HUES48 (cell line): ENCODE measurements at regions not wholly inside any gene's neighbourhood (a gene's known extent, or its start where the extent isn't known, plus 50 kb on each side); places are given as distances from the start of the nearest gene placed in this dataset.

Experiments used
- H3K27ac ChIP-seq: one replicate; pipeline ENCODE4 v1.7.0; 2013; ENCODE audit warnings: low read depth, low read length, inconsistent platforms
- H3K27me3 ChIP-seq: 2 replicates; pipeline ENCODE4 v1.6.1; 2013; ENCODE audit warnings: mild to moderate bottlenecking, low read length; ENCODE audit not compliant: control insufficient read depth, insufficient read depth
- H3K36me3 ChIP-seq: 2 replicates; pipeline ENCODE4 v1.6.1; 2013; ENCODE audit warnings: low read length; ENCODE audit not compliant: control insufficient read depth, insufficient read depth
- H3K4me1 ChIP-seq: 2 replicates; pipeline ENCODE4 v1.6.1; 2013; ENCODE audit warnings: mild to moderate bottlenecking, low read length; ENCODE audit not compliant: control insufficient read depth, insufficient read depth
- H3K4me3 ChIP-seq: 2 replicates; pipeline ENCODE4 v1.5.1; 2013; ENCODE audit warnings: mild to moderate bottlenecking, low read depth, low read length
- H3K9ac ChIP-seq: 2 replicates; pipeline ENCODE4 v1.6.1; 2013; ENCODE audit warnings: mild to moderate bottlenecking, low read depth, low read length, moderate library complexity
- H3K9me3 ChIP-seq: 2 replicates; pipeline ENCODE4 v1.6.1; 2013; ENCODE audit warnings: low read length; ENCODE audit not compliant: control insufficient read depth, insufficient read depth

GRCh38 chr5:5065472-5065871, 74.7 kb upstream of the ADAMTS16 start:
- Histone ChIP-seq H3K9ac (no peak overlapping the region), H3K4me1 (no peaks in the 10 kb centered on the region), H3K27me3 (no peaks in the 10 kb centered on the region), H3K27ac (no peak overlapping the region), H3K9me3 (no peaks in the 10 kb centered on the region), H3K4me3 (no peak overlapping the region), H3K36me3 (no peaks in the 10 kb centered on the region)

- no peaks in the 10 kb centered on the region for H3K27me3 ChIP-seq
- H3K9ac ChIP-seq = no peak overlapping the region
- H3K27ac ChIP-seq = no peak overlapping the region
- no peaks in the 10 kb centered on the region for H3K9me3 ChIP-seq
- no peaks in the 10 kb centered on the region for H3K36me3 ChIP-seq
- no peak overlapping the region for H3K4me3 ChIP-seq
- H3K4me1 ChIP-seq = no peaks in the 10 kb centered on the region
Measured at GRCh38 chr5:5066276-5067186, 73.6 kb upstream of the ADAMTS16 start.

- no peak overlapping the region for H3K27ac ChIP-seq
- H3K9me3 ChIP-seq = no peaks in the 10 kb centered on the region
- H3K27me3 ChIP-seq = no peaks in the 10 kb centered on the region
Measured at GRCh38 chr5:5069851-5070250, 70.3 kb upstream of the ADAMTS16 start.

GRCh38 chr5:5071554-5071953, 68.6 kb upstream of the ADAMTS16 start:
- Histone ChIP-seq H3K4me1 (peaks cover 6% of the 10 kb centered on the region), H3K4me3 (no peak overlapping the region), H3K27ac (no peak overlapping the region), H3K27me3 (no peaks in the 10 kb centered on the region), H3K9me3 (no peaks in the 10 kb centered on the region), H3K9ac (no peak overlapping the region), H3K36me3 (no peaks in the 10 kb centered on the region)

More at GRCh38 chr5:5069851-5070250, 70.3 kb upstream of the ADAMTS16 start:
- H3K9ac ChIP-seq = no peak overlapping the region
- H3K36me3 ChIP-seq = no peaks in the 10 kb centered on the region
- no peak overlapping the region for H3K4me3 ChIP-seq
- no peaks in the 10 kb centered on the region for H3K4me1 ChIP-seq

- Histone ChIP-seq H3K36me3 (no peaks in the 10 kb centered on the region), H3K4me1 (peaks cover 39% of the 10 kb centered on the region), H3K27ac (peak overlapping the region; percentile 94), H3K4me3 (peak overlapping the region; percentile 6; the same call in 1 of the 2 replicates), H3K27me3 (peaks cover 6% of the 10 kb centered on the region; the same call in 1 of the 2 replicates), H3K9me3 (no peaks in the 10 kb centered on the region), H3K9ac (0 out of 2 replicates have a peak overlapping the region, but pooled peaks have one; percentile 28)
Measured at GRCh38 chr5:5077236-5077635, 62.9 kb upstream of the ADAMTS16 start.

- Histone ChIP-seq H3K27me3 (peaks cover 6% of the 10 kb centered on the region; the same call in 1 of the 2 replicates), H3K27ac (peak overlapping the region; percentile 94), H3K4me3 (no peak overlapping the region), H3K4me1 (peaks cover 39% of the 10 kb centered on the region), H3K9me3 (no peaks in the 10 kb centered on the region), H3K9ac (peak overlapping the region; percentile 28), H3K36me3 (no peaks in the 10 kb centered on the region)
Measured at GRCh38 chr5:5078009-5078897, 61.9 kb upstream of the ADAMTS16 start.

- peaks cover 39% of the 10 kb centered on the region for H3K4me1 ChIP-seq
- no peaks in the 10 kb centered on the region for H3K9me3 ChIP-seq
- no peak overlapping the region for H3K27ac ChIP-seq
- no peak overlapping the region for H3K9ac ChIP-seq
- H3K4me3 ChIP-seq = no peak overlapping the region
- H3K36me3 ChIP-seq = no peaks in the 10 kb centered on the region
- peaks cover 6% of the 10 kb centered on the region; the same call in 1 of the 2 replicates for H3K27me3 ChIP-seq
Measured at GRCh38 chr5:5079876-5080275, 60.3 kb upstream of the ADAMTS16 start.

- Histone ChIP-seq H3K4me3 (no peak overlapping the region), H3K36me3 (no peaks in the 10 kb centered on the region), H3K4me1 (peaks cover 41% of the 10 kb centered on the region), H3K27ac (no peak overlapping the region), H3K27me3 (peaks cover 6% of the 10 kb centered on the region; the same call in 1 of the 2 replicates), H3K9me3 (no peaks in the 10 kb centered on the region), H3K9ac (no peak overlapping the region)
Measured at GRCh38 chr5:5080790-5081189, 59.3 kb upstream of the ADAMTS16 start.

GRCh38 chr5:5085381-5085780, 54.7 kb upstream of the ADAMTS16 start:
- H3K4me1 ChIP-seq = peaks cover 24% of the 10 kb centered on the region
- no peaks in the 10 kb centered on the region for H3K27me3 ChIP-seq
- H3K9me3 ChIP-seq = no peaks in the 10 kb centered on the region
- no peak overlapping the region for H3K27ac ChIP-seq
- H3K36me3 ChIP-seq = no peaks in the 10 kb centered on the region
- H3K9ac ChIP-seq = no peak overlapping the region
- H3K4me3 ChIP-seq = no peak overlapping the region

GRCh38 chr5:5089895-5090649, 50.1 kb upstream of the ADAMTS16 start:
- H3K9me3 ChIP-seq = no peaks in the 10 kb centered on the region
- H3K4me1 ChIP-seq = peaks cover 19% of the 10 kb centered on the region
- H3K27ac ChIP-seq = no peak overlapping the region
- H3K9ac ChIP-seq = no peak overlapping the region
- H3K4me3 ChIP-seq = no peak overlapping the region
- H3K36me3 ChIP-seq = no peaks in the 10 kb centered on the region
- no peaks in the 10 kb centered on the region for H3K27me3 ChIP-seq
